Upper lobe of right lung (tissue), 1 donor: ENCODE measurements at regions not wholly inside any gene's neighbourhood (a gene's known extent, or its start where the extent isn't known, plus 50 kb on each side); places are given as distances from the start of the nearest gene placed in this dataset.

ENCODE experiments used
- ATAC-seq: fragments of 200-7000 bp; cut with Tn5 transposase; one replicate; pipeline ENCODE4 v1.9.1; 2020; ENCODE audit warnings: mild to moderate bottlenecking, moderate library complexity
- DNase-seq: peaks from one replicate; pipeline ENCODE4 v3.0.0-alpha.2; 2020
- H3K27ac ChIP-seq: fragments of 200-600 bp; one replicate; pipeline ENCODE4 v1.8.0; 2022
- H3K27me3 ChIP-seq: fragments of 200-600 bp; one replicate; pipeline ENCODE4 v1.8.0; 2022; ENCODE audit warnings: mild to moderate bottlenecking
- H3K36me3 ChIP-seq: fragments of 200-600 bp; one replicate; pipeline ENCODE4 v1.8.0; 2022
- H3K4me1 ChIP-seq: fragments of 200-600 bp; one replicate; pipeline ENCODE4 v1.8.0; 2022
- H3K4me3 ChIP-seq: fragments of 200-600 bp; one replicate; pipeline ENCODE4 v1.8.0; 2022; ENCODE audit warnings: mild to moderate bottlenecking
- H3K9me3 ChIP-seq: fragments of 200-600 bp; one replicate; pipeline ENCODE4 v1.8.0; 2022
- intact Hi-C: fragments of 100-400 bp; cut with DNase I; formaldehyde crosslinking; loops from one replicate; pipeline ENCODE4 v1.11.0; 2022
- TF ChIP-seq, protein P1 (sequence below): fragments of 200-600 bp; IDR thresholded peaks from one replicate; pipeline ENCODE4 v1.8.0; 2022; ENCODE audit warnings: antibody characterized with exemption
- donor health status: DM: no; HTN: yes; CAD: no; lungs with severe emphysema.

GRCh38 chr10:124145109-124145870, 51.9 kb upstream of the CHST15 start:
- DNase-seq (peak; percentile 73), ATAC-seq (peak; percentile 88)
- Histone ChIP-seq H3K9me3 (no peaks in the 10 kb centered on the region), H3K36me3 (no peaks in the 10 kb centered on the region), H3K4me3 (no peak overlapping the region), H3K27me3 (no peaks in the 10 kb centered on the region), H3K4me1 (peaks cover 15% of the 10 kb centered on the region), H3K27ac (peak overlapping the region; percentile 36)
- intact Hi-C loops, result no loop called here
- TF ChIP-seq, protein P1, sequence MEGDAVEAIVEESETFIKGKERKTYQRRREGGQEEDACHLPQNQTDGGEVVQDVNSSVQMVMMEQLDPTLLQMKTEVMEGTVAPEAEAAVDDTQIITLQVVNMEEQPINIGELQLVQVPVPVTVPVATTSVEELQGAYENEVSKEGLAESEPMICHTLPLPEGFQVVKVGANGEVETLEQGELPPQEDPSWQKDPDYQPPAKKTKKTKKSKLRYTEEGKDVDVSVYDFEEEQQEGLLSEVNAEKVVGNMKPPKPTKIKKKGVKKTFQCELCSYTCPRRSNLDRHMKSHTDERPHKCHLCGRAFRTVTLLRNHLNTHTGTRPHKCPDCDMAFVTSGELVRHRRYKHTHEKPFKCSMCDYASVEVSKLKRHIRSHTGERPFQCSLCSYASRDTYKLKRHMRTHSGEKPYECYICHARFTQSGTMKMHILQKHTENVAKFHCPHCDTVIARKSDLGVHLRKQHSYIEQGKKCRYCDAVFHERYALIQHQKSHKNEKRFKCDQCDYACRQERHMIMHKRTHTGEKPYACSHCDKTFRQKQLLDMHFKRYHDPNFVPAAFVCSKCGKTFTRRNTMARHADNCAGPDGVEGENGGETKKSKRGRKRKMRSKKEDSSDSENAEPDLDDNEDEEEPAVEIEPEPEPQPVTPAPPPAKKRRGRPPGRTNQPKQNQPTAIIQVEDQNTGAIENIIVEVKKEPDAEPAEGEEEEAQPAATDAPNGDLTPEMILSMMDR, result no peak

- Histone ChIP-seq H3K36me3 (no peaks in the 10 kb centered on the region), H3K27ac (peak overlapping the region; percentile 36), H3K9me3 (no peaks in the 10 kb centered on the region), H3K27me3 (no peaks in the 10 kb centered on the region), H3K4me1 (peaks cover 15% of the 10 kb centered on the region), H3K4me3 (no peak overlapping the region)
- TF ChIP-seq, protein P1, result no peak
- ATAC-seq (no peak), DNase-seq (no peak)
- intact Hi-C loops, result no loop called here
Measured at GRCh38 chr10:124144536-124144935, 51.1 kb upstream of the CHST15 start.

- DNase-seq (no peak), ATAC-seq (no peak)
- H3K36me3 ChIP-seq, result no peaks in the 10 kb centered on the region
- no peaks in the 10 kb centered on the region for H3K27me3 ChIP-seq
- intact Hi-C loops, result no loop called here
- TF ChIP-seq, protein P1, result no peak
- no peak overlapping the region for H3K27ac ChIP-seq
- no peaks in the 10 kb centered on the region for H3K9me3 ChIP-seq
- peaks cover 15% of the 10 kb centered on the region for H3K4me1 ChIP-seq
- no peak overlapping the region for H3K4me3 ChIP-seq
Measured at GRCh38 chr10:124143721-124144120, 50.3 kb upstream of the CHST15 start.
